Neural crest cell (in vitro differentiated cells): ENCODE measurements at regions not wholly inside any gene's neighbourhood (a gene's known extent, or its start where the extent isn't known, plus 50 kb on each side); places are given as distances from the start of the nearest gene placed in this dataset.

Experiments
- DNase-seq: peaks from one replicate; pipeline ENCODE4 v3.0.0; 2021; ENCODE audit warnings: low read depth, mixed read lengths, low spot score
- H3K27ac Mint-ChIP-seq: one replicate; pipeline ENCODE4 v1.8.0; 2021; ENCODE audit warnings: mild to moderate bottlenecking, mixed read lengths; ENCODE audit not compliant: unreplicated experiment
- H3K27me3 Mint-ChIP-seq: 2 replicates; pipeline ENCODE4 v1.8.0; 2021; ENCODE audit warnings: low read depth, mild to moderate bottlenecking, mixed read lengths
- H3K36me3 Mint-ChIP-seq: 2 replicates; pipeline ENCODE4 v1.8.0; 2021; ENCODE audit warnings: low read depth, mild to moderate bottlenecking, mixed read lengths
- H3K4me1 Mint-ChIP-seq: 2 replicates; pipeline ENCODE4 v1.8.0; 2021; ENCODE audit warnings: mixed read lengths
- H3K4me3 Mint-ChIP-seq: one replicate; pipeline ENCODE4 v1.8.0; 2021; ENCODE audit warnings: mild to moderate bottlenecking, mixed read lengths
- H3K9me3 Mint-ChIP-seq: 2 replicates; pipeline ENCODE4 v1.8.0; 2021; ENCODE audit warnings: mixed read lengths
- TF ChIP-seq, protein P1 (sequence below): fragments of 200-600 bp; sonication (generic); conservative IDR thresholded peaks from 2 replicates; pipeline ENCODE4 v1.5.0; 2021; ENCODE audit warnings: antibody characterized with exemption, mild to moderate bottlenecking

GRCh38 chr2:224109751-224110150 is 70.7 kb upstream of the SERPINE2 start:
- Mint-ChIP-seq H3K4me3 (no peak overlapping the region), H3K9me3 (peaks cover 5% of the 10 kb centered on the region), H3K27ac (peak overlapping the region; percentile 27), H3K36me3 (peaks cover 2% of the 10 kb centered on the region), H3K4me1 (peaks cover 4% of the 10 kb centered on the region), H3K27me3 (no peaks in the 10 kb centered on the region)
- TF ChIP-seq, protein P1, sequence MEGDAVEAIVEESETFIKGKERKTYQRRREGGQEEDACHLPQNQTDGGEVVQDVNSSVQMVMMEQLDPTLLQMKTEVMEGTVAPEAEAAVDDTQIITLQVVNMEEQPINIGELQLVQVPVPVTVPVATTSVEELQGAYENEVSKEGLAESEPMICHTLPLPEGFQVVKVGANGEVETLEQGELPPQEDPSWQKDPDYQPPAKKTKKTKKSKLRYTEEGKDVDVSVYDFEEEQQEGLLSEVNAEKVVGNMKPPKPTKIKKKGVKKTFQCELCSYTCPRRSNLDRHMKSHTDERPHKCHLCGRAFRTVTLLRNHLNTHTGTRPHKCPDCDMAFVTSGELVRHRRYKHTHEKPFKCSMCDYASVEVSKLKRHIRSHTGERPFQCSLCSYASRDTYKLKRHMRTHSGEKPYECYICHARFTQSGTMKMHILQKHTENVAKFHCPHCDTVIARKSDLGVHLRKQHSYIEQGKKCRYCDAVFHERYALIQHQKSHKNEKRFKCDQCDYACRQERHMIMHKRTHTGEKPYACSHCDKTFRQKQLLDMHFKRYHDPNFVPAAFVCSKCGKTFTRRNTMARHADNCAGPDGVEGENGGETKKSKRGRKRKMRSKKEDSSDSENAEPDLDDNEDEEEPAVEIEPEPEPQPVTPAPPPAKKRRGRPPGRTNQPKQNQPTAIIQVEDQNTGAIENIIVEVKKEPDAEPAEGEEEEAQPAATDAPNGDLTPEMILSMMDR, result no peak
- DNase-seq, result no peak

DNA sequence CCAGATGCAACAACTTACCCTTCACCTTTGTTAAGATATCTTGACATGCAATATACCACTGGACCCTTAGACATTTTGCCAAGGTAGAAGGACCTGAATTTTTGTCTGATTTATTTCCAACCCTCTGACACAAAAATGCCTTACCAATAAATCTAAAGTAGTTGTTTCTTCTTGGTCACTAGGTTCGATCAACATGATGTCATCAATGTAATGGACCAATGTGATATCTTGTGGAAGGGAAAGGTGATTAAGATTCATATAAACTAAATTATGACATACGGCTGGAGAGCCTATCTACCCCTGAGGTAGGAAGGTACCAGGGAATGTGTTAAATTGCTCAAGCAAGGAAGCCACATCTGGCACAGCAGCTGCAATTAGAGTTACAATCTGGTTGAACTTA is 67.7 kb upstream of the SERPINE2 start:
- no peak for DNase-seq
- no peak overlapping the region for H3K27ac Mint-ChIP-seq
- H3K4me1 Mint-ChIP-seq, result peaks cover 15% of the 10 kb centered on the region
- TF ChIP-seq, protein P1, result no peak
- H3K4me3 Mint-ChIP-seq, result no peak overlapping the region
- H3K27me3 Mint-ChIP-seq, result no peaks in the 10 kb centered on the region
- no peaks in the 10 kb centered on the region for H3K9me3 Mint-ChIP-seq
- no peaks in the 10 kb centered on the region for H3K36me3 Mint-ChIP-seq

GRCh38 chr2:224104668-224105386 is 65.7 kb upstream of the SERPINE2 start:
- Mint-ChIP-seq H3K27ac (no peak overlapping the region), H3K36me3 (no peaks in the 10 kb centered on the region), H3K9me3 (peaks cover 3% of the 10 kb centered on the region), H3K4me3 (no peak overlapping the region), H3K4me1 (peaks cover 15% of the 10 kb centered on the region), H3K27me3 (no peaks in the 10 kb centered on the region)
- TF ChIP-seq, protein P1, result no peak
- no peak for DNase-seq

DNA sequence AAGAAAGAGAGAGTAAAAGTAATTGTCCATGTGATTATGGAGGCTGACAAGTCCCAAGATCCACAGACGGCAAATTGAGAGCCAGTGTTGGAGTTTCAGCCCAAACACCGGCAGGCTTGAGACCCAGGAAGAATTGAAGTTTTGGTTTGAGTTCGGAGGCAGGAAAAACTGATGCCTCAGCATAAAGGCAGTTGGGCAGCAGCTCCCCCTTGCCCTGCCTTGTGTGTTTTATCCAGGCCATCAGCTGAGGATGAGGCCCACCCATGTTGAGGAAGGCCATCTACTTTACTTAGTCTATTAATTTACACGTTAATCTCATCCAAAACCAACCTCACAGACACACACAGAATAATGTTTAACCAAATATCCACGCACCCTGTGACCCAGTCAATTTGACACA is 64.6 kb upstream of the SERPINE2 start:
- no peaks in the 10 kb centered on the region for H3K36me3 Mint-ChIP-seq
- no peak for DNase-seq
- peaks cover 3% of the 10 kb centered on the region for H3K9me3 Mint-ChIP-seq
- H3K4me3 Mint-ChIP-seq, result no peak overlapping the region
- H3K27ac Mint-ChIP-seq, result no peak overlapping the region
- TF ChIP-seq, protein P1, result no peak
- no peaks in the 10 kb centered on the region for H3K27me3 Mint-ChIP-seq
- peaks cover 15% of the 10 kb centered on the region for H3K4me1 Mint-ChIP-seq

GRCh38 chr2:224102991-224103390 is 63.9 kb upstream of the SERPINE2 start:
- Mint-ChIP-seq H3K36me3 (no peaks in the 10 kb centered on the region), H3K27me3 (no peaks in the 10 kb centered on the region), H3K27ac (no peak overlapping the region), H3K9me3 (peaks cover 3% of the 10 kb centered on the region), H3K4me1 (peaks cover 15% of the 10 kb centered on the region), H3K4me3 (no peak overlapping the region)
- no peak for DNase-seq
- TF ChIP-seq, protein P1, result no peak
